Renal cortex interstitium (tissue), 11 donors: ENCODE measurements at regions not wholly inside any gene's neighbourhood (a gene's known extent, or its start where the extent isn't known, plus 50 kb on each side); places are given as distances from the start of the nearest gene placed in this dataset.
"Not testable (repeated sequence)": the region's sequence is repeated elsewhere in the genome, so short reads cannot be mapped to it uniquely, and the experiment has no call there.

Source experiments
- DNase-seq, 11 donors: peaks; one replicate each; pipeline ENCODE4 v3.0.0-alpha.2; 2013; ENCODE audit warnings: low read depth in 9 of 11, low spot score in 4 of 11; ENCODE audit errors: extremely low read depth in 1 of 11

DNA sequence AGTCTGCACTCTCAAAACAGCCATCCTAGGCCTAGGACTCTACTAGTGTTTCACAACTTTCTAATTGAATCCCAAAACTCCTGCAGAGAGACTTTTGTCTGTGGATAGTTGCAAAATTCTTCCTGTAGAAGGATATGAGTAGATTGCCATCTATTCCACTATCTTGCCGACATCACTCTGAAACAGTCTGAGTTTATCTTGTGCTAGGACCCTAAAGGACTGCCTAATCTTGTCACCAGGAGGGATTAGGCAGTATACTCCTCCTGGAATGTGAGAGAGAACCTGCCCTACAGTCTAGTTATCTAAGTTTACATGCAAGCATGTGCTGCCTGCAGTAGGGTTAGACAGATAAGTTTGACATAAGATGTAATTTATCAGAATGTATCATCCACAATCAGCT lies 1646.6 kb upstream of the PCDH7 start:
- no peak for DNase-seq

DNA sequence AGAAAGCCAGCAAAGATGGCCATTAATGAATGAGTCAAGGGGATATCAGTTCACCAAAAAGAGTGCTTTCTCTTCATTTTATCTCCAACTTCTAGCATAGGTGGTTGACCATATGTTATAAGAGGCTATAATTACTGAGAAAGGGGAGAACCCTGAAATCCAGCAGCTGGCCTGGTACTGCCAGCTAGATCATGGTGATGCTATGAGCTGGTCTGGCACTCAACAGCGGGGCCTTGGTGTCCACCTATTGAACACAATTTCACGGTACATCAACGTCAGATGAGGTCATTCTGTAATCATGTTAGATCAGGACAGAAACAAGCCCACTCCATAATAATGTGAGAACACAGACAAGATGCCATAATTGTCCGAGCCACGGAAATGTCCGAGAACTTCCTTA lies 1644.8 kb upstream of the PCDH7 start:
- no peak for DNase-seq

DNA sequence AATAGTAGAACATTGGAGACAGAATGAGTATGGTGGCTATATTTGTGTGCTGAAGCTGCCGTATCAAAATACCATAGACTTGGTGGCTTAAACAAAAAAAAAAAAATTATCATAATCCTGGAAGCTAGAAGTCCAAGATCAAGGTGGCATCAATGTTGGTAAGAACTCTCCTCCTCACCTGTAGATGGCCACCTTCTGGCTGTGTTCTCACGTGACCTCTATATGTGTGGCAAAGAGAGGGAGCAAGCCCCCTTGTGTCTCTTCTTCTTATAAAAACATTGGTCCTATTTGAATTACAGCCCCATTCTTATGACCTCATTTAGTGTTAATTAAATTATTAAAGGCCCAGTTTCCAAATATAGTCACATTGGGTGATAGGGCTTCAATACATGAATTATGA lies 1640.9 kb upstream of the PCDH7 start:
- no peak for DNase-seq

DNA sequence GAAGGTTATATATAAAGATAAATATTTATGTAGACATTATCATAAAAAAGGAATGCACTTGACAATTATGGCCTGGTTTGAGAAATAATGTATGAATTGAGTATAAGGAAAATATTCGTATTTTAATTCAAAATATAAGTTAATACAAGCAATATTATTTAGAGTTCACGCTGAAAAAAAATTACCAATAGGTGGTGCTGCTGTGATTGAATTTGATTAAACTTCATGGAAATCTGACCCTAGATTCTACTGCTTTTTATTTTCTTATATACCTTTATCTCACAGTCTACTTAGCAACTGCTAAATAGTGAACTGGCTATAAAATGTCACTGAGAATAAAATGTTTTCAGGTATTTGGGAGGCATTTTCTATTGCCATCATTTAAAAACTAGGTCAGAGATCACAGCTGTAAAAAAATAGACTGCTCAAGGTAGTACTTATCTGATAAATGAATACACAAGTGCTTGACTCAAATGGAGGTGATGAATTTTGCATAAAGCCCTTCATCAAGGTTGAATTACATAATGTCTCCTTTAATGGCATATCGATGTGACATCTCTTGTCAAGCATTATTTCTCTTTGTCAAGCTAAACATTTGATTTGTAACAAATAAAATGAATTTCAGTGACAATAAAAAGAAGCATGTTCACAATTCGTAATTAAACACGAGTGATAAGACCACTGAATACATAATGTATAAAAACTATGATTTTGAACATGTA lies 1638.8 kb upstream of the PCDH7 start:
- DNase-seq = peak in 5 of 11 donors; percentile 0 to 3 (median 2)

DNA sequence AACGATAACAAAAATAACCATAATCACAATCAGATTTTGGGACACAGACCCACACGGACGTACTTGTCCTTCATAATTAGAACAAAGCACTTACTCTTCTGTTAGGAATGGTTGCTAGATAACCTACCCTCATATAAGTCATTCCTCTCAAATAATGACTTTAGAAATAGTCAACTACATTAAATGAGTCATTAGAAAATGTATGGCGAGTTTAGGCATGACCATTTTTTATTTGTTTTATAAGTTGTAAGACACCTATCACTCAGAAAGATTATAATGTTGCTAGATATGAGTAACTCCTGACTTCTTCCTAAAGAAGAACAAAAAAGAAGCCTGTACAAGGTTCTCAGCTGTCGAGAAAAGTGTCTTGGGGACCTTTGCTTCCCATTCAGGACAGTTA lies 1637.5 kb upstream of the PCDH7 start:
- DNase-seq = no peak

DNA sequence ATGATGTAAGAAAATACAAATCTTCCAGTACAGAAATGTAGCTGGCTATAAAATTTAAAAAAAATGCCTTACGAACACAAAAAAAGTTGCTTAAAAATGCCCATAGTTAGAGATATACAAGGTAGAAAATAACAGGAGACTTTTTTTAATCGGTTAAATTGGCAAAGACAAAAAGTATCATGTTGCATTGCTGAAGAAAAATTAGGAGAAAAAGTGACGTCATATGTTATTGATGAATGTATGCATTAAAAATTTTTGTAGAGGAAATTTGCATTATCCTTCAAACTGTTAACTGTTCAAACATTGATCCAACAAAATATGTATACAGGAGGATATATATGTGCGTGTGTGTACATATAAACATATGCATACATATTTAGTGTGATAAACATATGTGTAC lies 1634.4 kb upstream of the PCDH7 start:
- no peak for DNase-seq

DNA sequence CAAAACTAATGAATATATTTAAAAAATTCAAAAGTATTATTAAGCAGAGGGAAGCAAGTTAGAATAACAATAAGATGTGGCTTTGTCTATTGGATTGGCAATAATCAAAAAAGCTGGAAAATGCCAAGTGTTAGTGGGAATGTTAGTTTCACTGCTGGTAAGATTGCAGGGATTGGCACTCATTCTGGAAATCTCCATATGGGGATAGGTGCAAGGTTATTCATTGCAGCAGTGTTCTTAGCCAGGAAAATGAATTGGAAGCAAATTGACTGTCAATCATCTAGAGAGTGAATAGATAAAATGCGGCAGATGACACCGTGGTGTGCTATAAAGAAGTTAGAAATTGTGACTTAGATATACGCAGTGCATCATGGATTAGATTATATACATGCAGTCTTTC lies 1615.5 kb upstream of the PCDH7 start:
- DNase-seq = no peak

DNA sequence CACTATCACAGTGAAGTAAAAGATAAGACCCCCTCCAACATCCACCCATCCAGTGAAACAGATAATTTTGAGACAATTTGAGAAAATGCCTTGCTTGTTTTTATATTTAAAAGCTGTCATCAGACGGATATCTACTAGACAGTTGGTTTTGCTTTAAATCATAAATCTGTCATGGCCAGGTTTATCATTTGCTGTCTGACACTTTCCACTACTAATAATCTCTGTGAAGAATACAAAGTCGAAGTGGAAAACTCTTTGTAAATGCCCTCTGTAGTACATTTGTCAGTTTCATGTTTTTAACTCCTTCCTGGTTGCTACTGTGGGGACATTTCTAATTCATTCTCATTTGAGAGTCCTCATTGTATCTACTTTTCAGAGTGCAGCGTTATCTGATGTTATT lies 1606.2 kb upstream of the PCDH7 start:
- DNase-seq = no peak

DNA sequence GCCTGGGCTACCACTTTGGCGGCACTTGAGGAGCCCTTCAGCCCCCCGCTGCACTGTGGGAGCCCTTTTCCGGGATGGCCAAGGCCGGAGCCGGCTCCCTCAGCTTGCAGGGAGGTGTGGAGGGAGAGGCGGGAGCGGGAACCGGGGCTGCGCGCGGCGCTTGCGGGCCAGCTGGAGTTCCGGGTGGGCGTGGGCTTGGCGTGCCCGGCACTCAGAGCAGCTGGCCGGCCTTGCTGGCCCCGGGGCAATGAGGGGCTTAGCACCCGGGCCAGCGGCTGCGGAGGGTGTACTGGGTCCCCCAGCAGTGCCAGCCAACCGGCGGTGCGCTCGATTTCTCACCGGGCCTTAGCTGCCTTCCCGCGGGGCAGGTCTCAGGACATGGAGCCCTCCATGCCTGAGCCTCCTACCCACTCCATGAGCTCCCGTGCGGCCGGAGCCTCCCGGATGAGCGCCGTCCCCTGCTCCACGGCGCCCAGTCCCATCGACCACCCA lies 1602.9 kb upstream of the PCDH7 start:
- DNase-seq = not testable (repeated sequence)

DNA sequence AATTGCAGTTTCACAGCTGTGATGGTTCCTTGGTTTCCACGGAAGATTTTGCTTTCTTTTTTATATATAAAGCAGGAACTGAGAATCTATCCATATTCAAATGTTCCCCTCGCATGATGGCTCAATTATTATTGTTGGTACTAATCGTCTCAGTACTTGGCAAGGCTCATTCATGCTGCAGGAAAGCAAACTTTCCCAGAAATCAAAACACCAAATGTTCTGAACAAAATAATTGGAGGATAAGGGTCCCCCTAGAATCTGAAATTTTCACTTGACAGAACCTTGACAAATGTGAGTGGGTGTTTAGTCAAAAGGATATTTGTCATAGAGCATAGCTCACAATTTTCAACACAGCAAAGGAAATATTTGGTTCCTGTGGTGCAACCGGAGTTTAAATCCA lies 1598.6 kb upstream of the PCDH7 start:
- no peak for DNase-seq

DNA sequence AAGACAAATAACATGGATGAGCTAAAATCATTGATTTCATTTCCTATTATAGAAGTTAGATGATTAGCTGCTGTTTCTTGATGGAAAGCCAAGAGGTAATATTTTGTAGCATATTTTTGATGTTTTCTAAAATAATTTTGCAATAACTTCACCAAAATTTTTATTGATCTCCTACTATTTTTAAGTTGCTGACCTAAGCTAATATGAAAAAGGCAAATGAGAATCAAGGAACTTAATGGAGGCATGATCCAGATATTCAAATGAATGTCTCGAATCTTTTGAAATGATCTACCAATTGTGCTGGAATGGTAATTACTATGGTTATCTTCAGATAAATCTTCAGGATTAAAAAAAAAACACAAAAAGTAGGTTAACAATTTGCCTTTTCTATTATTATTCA lies 1591.4 kb upstream of the PCDH7 start:
- no peak for DNase-seq

DNA sequence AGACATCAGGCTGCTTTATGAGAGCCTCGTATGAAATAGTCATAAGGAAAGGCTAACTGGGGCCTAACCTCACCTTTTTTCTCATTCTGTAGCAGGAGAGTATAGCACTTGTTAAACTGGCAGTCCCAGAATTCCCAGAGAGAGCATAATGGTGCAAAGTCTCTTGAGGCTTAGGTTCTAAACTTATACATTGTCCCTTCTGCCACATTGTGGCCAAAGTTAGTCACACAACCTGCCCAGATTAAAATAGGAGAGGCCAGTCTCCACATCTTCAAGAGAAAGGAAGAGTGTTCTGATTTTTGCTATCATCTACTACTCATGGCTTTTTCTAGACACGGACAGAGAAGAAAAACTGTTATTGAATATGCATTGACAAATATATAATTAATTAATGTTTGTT lies 1588.9 kb upstream of the PCDH7 start:
- DNase-seq = no peak

DNA sequence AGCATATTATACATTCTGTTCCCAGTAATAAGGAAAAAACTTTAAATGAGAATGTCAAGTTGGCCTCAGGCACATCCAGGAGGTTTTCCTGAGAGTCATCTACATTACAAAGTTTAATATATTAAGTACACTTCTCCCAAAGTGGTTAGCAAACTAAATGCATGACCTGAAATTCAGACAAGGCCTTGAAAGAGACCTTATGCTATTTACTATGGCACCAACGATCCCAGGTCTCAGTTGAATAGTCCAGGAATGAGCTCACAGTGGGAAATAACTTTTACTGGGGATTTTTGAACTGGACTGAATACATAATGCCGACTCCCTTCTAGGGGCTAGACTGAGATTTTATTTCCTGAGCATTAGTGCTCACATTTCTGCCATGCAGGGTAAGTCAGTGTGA lies 1577.5 kb upstream of the PCDH7 start:
- no peak for DNase-seq

DNA sequence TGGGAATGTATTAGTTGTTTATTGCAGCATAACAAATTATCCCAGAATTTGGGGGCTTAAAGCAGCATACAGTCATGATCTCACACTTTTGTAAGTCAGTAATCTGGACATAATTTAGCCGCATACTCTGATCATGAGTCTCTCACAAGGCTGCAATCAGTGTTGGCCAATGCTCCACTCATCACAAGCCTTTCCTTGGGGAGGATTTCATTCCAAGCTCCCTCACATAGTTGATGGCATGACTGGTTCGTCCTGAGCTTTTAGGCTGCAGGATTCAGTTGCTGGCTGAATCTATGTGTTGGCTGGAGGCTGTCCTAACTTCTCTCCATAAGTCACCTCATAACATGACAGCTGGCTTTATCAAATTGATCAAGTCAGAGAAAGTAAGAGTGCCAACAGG lies 1568.6 kb upstream of the PCDH7 start:
- no peak for DNase-seq

DNA sequence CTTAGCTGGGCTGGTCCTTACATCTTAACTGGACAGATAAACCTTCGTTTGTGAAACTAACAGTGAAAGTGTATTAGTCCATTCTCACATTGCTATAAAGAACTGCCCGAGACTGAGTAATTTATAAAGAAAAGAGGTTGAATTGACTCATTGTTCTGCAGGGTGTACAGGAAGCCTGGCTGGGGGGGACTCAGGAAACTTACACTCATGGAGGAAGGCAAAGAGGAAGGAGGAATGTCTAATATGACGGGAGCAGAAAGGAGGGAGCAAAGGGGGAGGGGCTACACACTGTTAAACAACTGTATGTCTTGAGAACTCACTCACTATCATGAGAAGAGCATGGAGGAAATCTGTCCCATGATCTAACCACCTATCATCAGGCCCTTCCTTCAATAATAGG lies 1566.5 kb upstream of the PCDH7 start:
- no peak for DNase-seq

DNA sequence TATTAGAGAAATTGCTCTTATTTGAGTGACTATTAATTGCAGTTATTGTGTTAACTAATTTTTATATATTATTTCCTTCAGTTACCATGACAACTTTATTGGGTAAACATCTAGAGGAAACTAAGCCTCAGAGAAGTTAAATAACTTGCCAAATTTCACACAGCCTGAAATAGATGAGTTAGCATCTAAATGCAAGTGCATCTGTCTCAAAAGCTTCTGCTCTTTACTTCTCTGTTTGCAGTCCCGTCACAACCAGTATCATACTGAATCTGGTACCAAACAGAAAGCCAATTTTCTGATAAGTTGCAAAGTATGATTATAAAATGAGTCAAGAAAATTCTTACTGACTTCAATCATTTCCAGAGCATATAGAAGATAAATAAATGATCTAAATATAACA lies 1544.9 kb upstream of the PCDH7 start:
- DNase-seq = no peak

DNA sequence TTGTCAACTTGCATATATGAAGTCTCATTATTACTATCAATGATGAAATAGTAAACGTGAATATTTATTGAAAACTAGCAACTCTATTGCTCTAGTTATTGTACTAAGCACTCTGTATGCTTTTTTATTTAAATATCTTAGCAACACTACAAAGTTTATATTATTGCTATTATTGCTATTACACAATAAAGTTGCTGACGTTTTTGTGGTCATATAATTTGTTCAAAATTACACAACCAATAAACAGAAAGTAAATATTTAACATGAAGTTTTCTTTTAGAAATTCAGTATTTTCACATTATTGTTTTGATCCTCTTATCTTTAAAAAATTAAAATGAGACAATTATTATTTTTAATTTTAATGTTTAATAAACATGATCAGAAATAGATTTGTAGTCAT lies 1521.1 kb upstream of the PCDH7 start:
- no peak for DNase-seq

DNA sequence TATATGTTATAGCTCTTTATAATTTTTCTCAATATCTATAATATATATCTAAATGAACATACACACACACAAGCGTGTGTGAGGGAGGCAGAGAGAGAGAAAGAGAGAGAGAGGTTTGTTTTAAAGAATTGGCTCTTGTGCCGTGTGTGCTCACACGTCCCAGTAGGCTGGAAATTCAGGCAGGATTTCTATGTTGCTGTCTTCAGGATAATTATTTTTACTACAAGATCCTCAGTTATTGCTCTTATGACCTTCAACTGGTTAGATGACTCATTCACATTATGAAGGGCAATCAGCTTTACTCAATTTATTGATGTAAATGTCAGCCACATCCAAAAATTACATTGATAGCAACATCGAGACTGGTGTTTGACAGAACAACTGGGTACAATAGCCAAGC lies 1520.7 kb upstream of the PCDH7 start:
- DNase-seq = no peak

DNA sequence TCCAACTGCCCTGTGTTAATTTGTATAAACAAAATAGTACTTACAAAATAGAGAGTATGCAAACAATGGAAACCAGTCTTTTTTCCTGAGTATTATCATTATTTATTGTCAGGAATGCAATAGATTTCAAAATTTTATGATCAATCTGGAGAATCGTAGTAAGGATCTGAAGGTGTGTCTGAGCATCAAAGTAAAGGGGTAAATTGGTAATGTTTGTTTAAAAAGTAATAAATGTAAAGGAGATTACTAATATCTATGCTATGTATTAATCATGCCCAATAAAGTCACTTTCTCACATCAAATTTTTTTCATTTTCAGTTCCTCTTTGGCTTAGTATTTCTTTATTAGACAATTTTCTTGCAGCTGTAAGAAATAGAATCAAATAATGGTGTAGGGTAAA lies 1507.1 kb upstream of the PCDH7 start:
- DNase-seq = no peak

DNA sequence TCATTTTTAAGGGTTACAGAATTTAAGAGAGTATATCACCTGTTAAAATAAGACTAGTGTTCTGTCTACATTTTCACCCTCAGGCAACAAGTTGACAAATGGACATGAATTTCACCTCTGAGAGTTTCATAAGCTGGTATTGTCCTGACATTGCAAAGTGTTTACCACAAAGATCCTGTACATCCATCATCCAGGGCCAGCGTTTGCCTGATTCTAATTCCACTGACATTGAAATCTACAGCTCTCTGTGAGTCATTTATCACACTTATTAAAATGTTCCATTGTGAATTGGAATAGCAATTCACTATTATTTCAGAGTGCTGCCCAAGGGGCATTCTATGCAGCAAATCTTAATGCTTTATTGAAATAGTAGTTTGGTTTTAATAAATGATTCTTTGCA lies 1499.4 kb upstream of the PCDH7 start:
- DNase-seq = no peak

DNA sequence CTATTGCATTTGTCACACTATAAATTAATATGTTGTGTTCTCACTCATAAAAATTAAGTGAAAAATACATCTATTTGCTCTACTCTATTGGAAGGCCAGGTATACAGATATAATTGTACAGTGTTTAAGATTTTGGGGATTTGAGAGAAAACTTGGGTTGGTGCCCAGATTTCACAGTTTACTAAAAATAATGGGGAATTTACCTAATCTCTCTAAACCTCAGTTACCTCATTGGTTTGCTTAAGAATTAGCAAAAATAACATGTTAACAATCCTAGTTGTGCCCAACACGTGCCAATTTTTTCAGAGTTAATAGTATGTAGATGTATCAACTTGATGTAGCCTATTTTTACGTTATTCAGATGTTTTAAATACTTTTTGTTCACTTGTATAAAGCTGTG lies 1495.3 kb upstream of the PCDH7 start:
- DNase-seq = no peak

DNA sequence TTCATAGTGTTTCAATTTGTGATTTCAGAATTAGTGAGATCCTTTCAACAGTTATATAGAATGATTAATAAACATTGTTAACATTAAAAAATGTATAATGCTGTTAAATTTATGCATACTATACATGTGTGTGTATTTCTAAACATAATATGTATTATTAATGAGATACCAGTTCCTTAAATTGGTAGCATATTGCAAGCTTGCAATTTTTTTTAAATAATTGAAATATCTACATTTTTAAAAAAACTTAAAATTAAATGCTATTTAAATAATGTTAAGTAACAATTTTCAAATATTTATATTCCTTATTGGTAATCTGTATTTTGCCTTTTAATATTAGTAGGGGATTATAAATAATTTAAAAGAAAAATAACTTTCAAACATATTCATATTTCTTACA lies 1479.5 kb upstream of the PCDH7 start:
- DNase-seq = no peak
